VCaP (cell line): ENCODE measurements at regions not wholly inside any gene's neighbourhood (a gene's known extent, or its start where the extent isn't known, plus 50 kb on each side); places are given as distances from the start of the nearest gene placed in this dataset.

Experiments used
- H3K27ac ChIP-seq: fragments of 450-650 bp; 2 replicates; pipeline ENCODE4 v1.5.1; 2017
- CTCF ChIP-seq: fragments of 450-650 bp; conservative IDR thresholded peaks from 2 replicates; pipeline ENCODE4 v1.5.1; 2017; ENCODE audit warnings: mild to moderate bottlenecking, moderate library complexity

- TF ChIP-seq CTCF, result no peak
- H3K27ac ChIP-seq, result no peak overlapping the region
These were observed 259.1 kb upstream of the XYLT1 start for GRCh38 chr16:17729820-17730219.

- H3K27ac ChIP-seq, result no peak overlapping the region
- TF ChIP-seq CTCF, result no peak
These were observed 257.4 kb upstream of the XYLT1 start for GRCh38 chr16:17728196-17728595.

GRCh38 chr16:17724242-17724898, 253.6 kb upstream of the XYLT1 start:
- no peak for TF ChIP-seq CTCF
- H3K27ac ChIP-seq, result no peak overlapping the region

GRCh38 chr16:17723531-17724134, 252.9 kb upstream of the XYLT1 start:
- TF ChIP-seq CTCF, result no peak
- no peak overlapping the region for H3K27ac ChIP-seq

- TF ChIP-seq CTCF, result no peak
- H3K27ac ChIP-seq, result no peak overlapping the region
These were observed 247.7 kb upstream of the XYLT1 start for GRCh38 chr16:17718495-17718894.

GRCh38 chr16:17705847-17706246, 235.1 kb upstream of the XYLT1 start:
- TF ChIP-seq CTCF, result no peak
- H3K27ac ChIP-seq, result no peak overlapping the region

- H3K27ac ChIP-seq, result no peak overlapping the region
- TF ChIP-seq CTCF, result no peak
These were observed 225.9 kb upstream of the XYLT1 start for GRCh38 chr16:17696616-17697015.
